ENCODE measurements at regions not wholly inside any gene's neighbourhood (a gene's known extent, or its start where the extent isn't known, plus 50 kb on each side); places are given as distances from the start of the nearest gene placed in this dataset.

- DNase-seq (ENCODE audit: low read depth in 2 of 2): peak; percentile 55 to 83
- TF ChIP-seq CTCF (IDR thresholded peaks at IDR 0.05; ENCODE audit: low read depth, low read length): peak; percentile 13
- no peak overlapping the region for H3K4me3 ChIP-seq (replicated peaks in 1 of 2; ENCODE audit: low read depth in 2 of 2, low read length in 2 of 2)
Observed at GRCh38 chr2:224142397-224143312, 103.6 kb upstream of the SERPINE2 start.

- no peak for TF ChIP-seq CTCF (IDR thresholded peaks at IDR 0.05; ENCODE audit: low read depth, low read length)
- no peak overlapping the region for H3K4me3 ChIP-seq (replicated peaks in 1 of 2; ENCODE audit: low read depth in 2 of 2, low read length in 2 of 2)
- DNase-seq (ENCODE audit: low read depth in 2 of 2): no peak
Observed at GRCh38 chr2:224141304-224141703, 102.2 kb upstream of the SERPINE2 start.

GRCh38 chr2:224137208-224137607 is 98.1 kb upstream of the SERPINE2 start:
- no peak for TF ChIP-seq CTCF (IDR thresholded peaks at IDR 0.05; ENCODE audit: low read depth, low read length)
- DNase-seq (ENCODE audit: low read depth in 2 of 2): no peak
- no peak overlapping the region for H3K4me3 ChIP-seq (replicated peaks in 1 of 2; ENCODE audit: low read depth in 2 of 2, low read length in 2 of 2)

- TF ChIP-seq CTCF (IDR thresholded peaks at IDR 0.05; ENCODE audit: low read depth, low read length): no peak
Observed at GRCh38 chr2:224136396-224136795, 97.3 kb upstream of the SERPINE2 start.

GRCh38 chr2:224135881-224136280 is 96.8 kb upstream of the SERPINE2 start:
- TF ChIP-seq CTCF (IDR thresholded peaks at IDR 0.05; ENCODE audit: low read depth, low read length): no peak
- DNase-seq (ENCODE audit: low read depth in 2 of 2): no peak
- H3K4me3 ChIP-seq (replicated peaks in 1 of 2; ENCODE audit: low read depth in 2 of 2, low read length in 2 of 2): no peak overlapping the region

More at GRCh38 chr2:224136396-224136795, 97.3 kb upstream of the SERPINE2 start:
- H3K4me3 ChIP-seq (replicated peaks in 1 of 2; ENCODE audit: low read depth in 2 of 2, low read length in 2 of 2): no peak overlapping the region
- no peak for DNase-seq (ENCODE audit: low read depth in 2 of 2)

GRCh38 chr2:224134003-224134734 is 95.1 kb upstream of the SERPINE2 start:
- TF ChIP-seq CTCF (IDR thresholded peaks at IDR 0.05; ENCODE audit: low read depth, low read length): no peak
- no peak for DNase-seq (ENCODE audit: low read depth in 2 of 2)
- H3K4me3 ChIP-seq (replicated peaks in 1 of 2; ENCODE audit: low read depth in 2 of 2, low read length in 2 of 2): no peak overlapping the region

All from cardiac fibroblast (primary cell).